ENCODE measurements at regions not wholly inside any gene's neighbourhood (a gene's known extent, or its start where the extent isn't known, plus 50 kb on each side); places are given as distances from the start of the nearest gene placed in this dataset.
"Not testable (repeated sequence)": the region's sequence is repeated elsewhere in the genome, so short reads cannot be mapped to it uniquely, and the experiment has no call there.

- no peak for DNase-seq (ENCODE audit: low read depth in 2 of 2)
Observed at GRCh38 chr12:24507827-24508226, 441.1 kb downstream of the BCAT1 start.

- DNase-seq (ENCODE audit: low read depth in 2 of 2), result no peak
Observed at GRCh38 chr12:24505366-24506015, 443.4 kb downstream of the BCAT1 start.

DNA sequence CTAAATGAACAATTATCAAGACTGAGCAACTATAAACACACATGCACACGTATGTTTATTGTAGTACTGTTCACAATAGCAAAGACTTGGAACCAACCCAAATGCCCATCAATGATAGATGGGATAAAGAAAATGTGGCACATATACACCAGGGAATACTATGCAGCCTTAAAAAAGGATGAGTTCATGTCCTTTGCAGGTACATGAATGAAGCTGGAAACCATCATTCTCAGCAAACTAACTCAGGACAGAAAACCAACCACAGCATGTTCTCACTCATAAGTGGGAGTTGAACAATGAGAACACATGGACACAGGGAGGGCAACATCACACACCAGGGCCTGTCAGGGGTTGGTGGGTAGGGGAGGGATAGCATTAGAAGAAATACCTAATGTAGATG, 445.4 kb downstream of the BCAT1 start:
- not testable (repeated sequence) for DNase-seq (ENCODE audit: low read depth in 2 of 2)

DNA sequence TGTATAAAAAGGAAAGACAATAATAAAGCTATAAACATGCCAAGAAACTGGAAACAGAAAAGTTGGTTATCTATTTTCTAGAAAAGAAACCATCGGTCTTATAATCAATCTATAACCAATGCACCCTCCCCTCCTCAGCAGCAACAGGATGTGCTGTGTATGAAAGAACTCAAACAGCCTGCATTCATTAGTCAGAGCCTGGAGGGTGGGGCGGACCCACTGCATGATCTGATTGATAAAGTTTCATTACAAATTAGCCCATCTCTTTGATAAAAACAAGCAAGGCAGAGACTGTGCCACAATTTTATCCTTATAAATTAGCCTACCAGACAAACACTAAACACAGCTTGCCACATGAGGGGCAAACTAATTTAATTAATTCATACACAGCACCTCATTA, 448.1 kb downstream of the BCAT1 start:
- DNase-seq (ENCODE audit: low read depth in 2 of 2), result no peak

DNA sequence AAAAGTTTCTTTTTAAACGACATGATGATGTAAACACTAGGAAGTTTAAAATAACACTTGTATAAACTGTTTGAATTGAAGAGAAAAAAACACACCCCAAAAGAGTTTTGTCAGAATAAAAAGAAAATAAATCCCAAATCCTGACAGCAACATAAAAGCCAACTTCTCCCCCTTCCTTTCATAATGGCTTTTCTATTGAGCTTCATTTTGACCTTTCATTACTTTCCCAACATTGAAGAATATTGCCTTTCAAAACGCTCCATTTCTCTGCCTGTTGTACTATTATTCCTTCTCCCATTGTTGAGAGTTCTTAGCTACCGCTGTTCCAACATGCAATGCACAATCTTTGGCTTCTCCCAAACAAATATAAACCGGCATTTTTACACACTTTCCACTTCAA, 448.5 kb downstream of the BCAT1 start:
- DNase-seq (ENCODE audit: low read depth in 2 of 2), result no peak

GRCh38 chr12:24499151-24500146, 449.5 kb downstream of the BCAT1 start:
- no peak for DNase-seq (ENCODE audit: low read depth in 2 of 2)

DNA sequence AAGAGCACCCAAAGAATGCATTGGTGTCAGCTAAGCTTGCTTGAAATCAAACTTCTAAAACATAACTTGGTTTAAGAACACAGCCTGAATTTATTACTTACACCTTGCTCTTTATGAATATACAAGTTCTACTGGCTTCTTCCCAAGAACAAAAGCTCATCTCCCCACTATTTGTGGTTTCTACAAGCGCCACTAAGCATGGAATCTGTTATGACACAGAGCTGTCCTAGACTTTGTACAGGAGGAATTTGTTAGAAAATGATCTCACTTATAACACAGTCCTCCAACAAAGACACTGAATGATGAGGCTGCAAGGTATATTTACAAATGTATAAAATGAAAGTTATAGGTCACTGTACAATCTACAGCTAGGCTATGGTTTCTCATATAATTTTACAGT, 452.1 kb downstream of the BCAT1 start:
- no peak for DNase-seq (ENCODE audit: low read depth in 2 of 2)

DNA sequence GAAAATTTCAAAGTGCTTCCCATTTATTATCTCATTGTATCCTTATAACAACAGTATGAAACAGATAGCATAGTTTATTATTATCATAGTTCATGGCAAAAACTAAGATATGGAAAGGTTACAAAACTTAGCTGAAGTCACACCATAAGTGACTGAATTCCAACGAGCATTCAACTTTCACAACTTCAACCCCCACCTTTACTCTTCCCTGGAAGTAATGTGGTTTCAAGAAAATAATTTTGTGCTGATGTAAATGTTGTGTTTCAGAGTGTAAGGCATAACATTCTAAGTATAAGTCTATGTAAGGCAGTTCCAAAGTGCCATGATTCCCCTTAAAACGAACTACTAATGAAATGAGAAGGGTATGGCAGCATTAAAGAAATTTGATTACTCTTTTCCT, 454.5 kb downstream of the BCAT1 start:
- no peak for DNase-seq (ENCODE audit: low read depth in 2 of 2)

DNA sequence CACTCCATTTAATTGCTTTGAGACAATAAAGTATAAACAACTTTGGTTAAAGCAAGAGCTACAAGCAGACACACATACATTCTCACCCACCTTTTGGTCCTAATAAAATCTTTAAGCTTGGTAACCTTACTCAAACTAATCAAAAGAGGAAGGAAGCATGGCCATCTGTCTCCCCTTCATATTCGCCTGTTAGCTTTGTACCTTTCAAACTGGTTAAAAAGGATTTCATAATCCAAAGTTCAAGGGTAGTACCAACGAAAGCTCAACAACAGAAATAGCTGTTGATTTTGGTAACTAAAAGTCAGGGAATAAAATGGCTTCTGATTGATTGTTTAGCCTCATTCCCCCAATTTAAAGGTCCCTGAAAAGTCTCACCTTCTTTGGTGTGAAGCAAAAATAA, 456.9 kb downstream of the BCAT1 start:
- DNase-seq (ENCODE audit: low read depth in 2 of 2), result no peak

GRCh38 chr12:24489939-24490338, 459.0 kb downstream of the BCAT1 start:
- DNase-seq (ENCODE audit: low read depth in 2 of 2), result no peak

GRCh38 chr12:24488906-24489619, 459.8 kb downstream of the BCAT1 start:
- DNase-seq (ENCODE audit: low read depth in 2 of 2), result no peak

- no peak for DNase-seq (ENCODE audit: low read depth in 2 of 2)
Observed at GRCh38 chr12:24488091-24488596, 460.8 kb downstream of the BCAT1 start.

- no peak for DNase-seq (ENCODE audit: low read depth in 2 of 2)
Observed at GRCh38 chr12:24487606-24488005, 461.3 kb downstream of the BCAT1 start.

GRCh38 chr12:24483732-24484131, 465.2 kb downstream of the BCAT1 start:
- DNase-seq (ENCODE audit: low read depth in 2 of 2), result no peak

DNA sequence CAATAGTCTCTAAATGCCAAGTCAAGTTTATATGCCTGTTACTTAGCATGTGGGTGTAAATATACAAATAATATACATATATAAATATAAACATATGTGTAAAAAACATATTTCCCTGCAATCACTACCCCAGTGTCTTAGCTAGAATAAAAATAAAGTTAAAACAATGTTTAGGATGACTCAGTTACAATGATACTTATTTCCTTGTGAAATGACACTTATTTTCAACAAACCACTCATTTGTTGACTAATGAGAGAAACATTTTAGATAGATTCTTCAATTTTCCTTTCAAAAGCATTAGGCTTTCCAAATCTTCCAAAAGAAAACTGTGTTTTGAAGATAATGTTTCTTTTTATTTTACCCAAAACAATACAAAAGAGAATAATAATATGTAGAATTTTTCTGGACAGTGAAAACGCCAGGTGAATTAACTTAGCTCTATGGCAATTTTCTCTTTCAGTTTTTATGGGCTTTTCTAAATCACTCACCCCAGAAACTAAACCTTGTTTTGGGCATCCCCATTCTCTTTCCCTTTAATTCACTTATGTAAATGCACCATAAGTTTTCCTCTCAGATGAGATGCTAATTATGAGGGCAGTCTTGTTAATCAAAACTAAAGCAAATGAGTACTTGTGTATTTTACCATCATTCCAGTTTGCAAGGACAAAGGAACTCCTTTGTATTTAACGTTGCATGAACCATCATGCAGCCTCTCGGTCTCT, 465.9 kb downstream of the BCAT1 start:
- DNase-seq (ENCODE audit: low read depth in 2 of 2), result no peak

- no peak for DNase-seq (ENCODE audit: low read depth in 2 of 2)
Observed at GRCh38 chr12:24482044-24482443, 466.9 kb downstream of the BCAT1 start.

GRCh38 chr12:24480766-24481449, 468.0 kb downstream of the BCAT1 start:
- no peak for DNase-seq (ENCODE audit: low read depth in 2 of 2)

GRCh38 chr12:24479131-24479530, 469.8 kb downstream of the BCAT1 start:
- DNase-seq (ENCODE audit: low read depth in 2 of 2), result no peak

- DNase-seq (ENCODE audit: low read depth in 2 of 2), result no peak
Observed at GRCh38 chr12:24478254-24478653, 470.6 kb downstream of the BCAT1 start.

DNA sequence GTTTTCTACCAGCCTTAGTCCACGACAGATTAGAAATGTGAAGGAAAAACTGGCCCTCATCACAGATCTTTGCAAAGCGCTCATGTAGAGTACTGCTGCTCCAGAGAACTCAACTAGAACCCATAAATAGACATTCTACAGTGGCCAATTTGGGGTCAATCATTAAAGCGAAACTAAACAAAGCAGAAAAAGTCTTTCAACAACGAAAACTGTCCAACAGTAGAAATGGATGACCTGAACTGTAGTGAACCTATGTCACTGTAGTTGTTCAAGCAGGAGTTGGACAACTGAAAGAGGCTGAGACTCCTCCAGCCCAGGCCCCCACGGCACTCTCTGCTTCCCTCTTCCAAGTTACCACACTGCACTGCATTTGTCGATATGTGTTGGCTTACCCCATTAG, 472.6 kb downstream of the BCAT1 start:
- no peak for DNase-seq (ENCODE audit: low read depth in 2 of 2)

- DNase-seq (ENCODE audit: low read depth in 2 of 2), result no peak
Observed at GRCh38 chr12:24475337-24475736, 473.6 kb downstream of the BCAT1 start.

Measured in stimulated activated CD4-positive, alpha-beta T cell treated with anti-CD3 and anti-CD28 coated beads, Interleukin-12 subunit alpha, Interleukin-12 subunit beta, amount 100 ng/mL, for 24 hours (primary cell).